D341Med (cell line): ENCODE measurements at regions not wholly inside any gene's neighbourhood (a gene's known extent, or its start where the extent isn't known, plus 50 kb on each side); places are given as distances from the start of the nearest gene placed in this dataset.
"Not testable (repeated sequence)": the region's sequence is repeated elsewhere in the genome, so short reads cannot be mapped to it uniquely, and the experiment has no call there.

Experiments
- DNase-seq: peaks from one replicate; pipeline ENCODE4 v3.0.0; 2012; ENCODE audit warnings: low spot score

GRCh38 chr13:84749126-84749525, 866.9 kb upstream of the SLITRK1 start:
- DNase-seq = no peak

DNA sequence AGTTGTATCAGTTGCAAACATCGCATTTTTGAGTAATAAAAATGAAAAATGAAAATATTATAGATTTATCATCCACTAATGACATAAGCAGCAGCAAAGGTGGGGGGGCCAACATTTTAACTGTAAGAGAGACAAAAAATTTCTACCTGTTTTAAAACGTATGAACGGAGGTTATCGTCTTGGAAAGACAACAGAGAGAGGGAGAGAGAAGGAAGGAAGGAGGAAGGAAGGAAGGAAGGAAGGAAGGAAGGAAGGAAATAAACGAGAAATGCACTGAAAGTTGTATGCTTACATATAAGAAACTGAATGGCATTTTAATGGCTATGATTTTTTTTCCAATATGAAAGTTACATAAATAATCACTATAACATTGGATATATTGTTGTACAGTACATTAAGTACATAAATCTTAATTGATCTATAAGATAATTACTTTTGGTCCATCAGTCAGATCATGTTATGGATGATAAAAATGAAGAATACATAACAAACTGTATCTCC, 862.8 kb upstream of the SLITRK1 start:
- DNase-seq = no peak

DNA sequence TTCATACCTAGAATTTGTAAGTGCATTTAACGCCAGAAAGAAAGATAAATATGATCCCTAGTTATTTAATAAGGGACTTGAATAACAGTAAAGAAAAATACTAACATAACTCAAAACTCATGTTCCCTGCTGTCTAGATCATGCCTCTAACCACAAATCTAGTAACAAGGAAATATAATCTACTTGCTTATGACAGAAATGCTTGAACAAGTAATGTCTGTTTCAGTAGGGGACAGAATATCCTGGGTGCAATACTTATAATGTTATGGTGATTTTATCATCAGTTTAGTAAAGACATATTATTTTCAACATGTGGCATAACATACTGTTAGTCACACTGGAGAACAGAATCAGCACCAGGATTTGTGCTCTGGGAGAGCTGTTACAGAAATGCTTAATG, 861.9 kb upstream of the SLITRK1 start:
- no peak for DNase-seq

GRCh38 chr13:84741253-84741652, 859.0 kb upstream of the SLITRK1 start:
- DNase-seq = no peak

- DNase-seq = no peak
Measured at GRCh38 chr13:84739021-84739420, 856.7 kb upstream of the SLITRK1 start.

DNA sequence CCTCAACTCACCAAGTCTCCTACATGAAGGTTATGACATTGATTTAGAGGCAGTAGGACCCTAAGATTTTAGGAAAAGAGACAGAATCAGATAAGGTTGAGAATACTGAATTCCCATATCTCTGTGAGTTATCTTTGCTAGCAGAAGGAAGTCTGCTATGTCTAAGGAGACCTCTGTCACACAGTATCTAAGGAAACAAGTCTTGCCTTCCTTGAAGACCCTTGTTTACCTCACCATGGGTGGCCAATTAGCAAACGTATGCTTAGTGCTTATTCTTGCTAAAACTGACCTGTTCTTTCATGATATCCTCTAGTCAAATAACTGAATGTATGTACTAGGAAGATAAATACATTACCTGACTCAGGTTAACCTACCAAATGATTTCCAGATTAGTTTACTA, 855.4 kb upstream of the SLITRK1 start:
- DNase-seq = no peak

- DNase-seq = no peak
Measured at GRCh38 chr13:84730376-84730775, 848.1 kb upstream of the SLITRK1 start.

DNA sequence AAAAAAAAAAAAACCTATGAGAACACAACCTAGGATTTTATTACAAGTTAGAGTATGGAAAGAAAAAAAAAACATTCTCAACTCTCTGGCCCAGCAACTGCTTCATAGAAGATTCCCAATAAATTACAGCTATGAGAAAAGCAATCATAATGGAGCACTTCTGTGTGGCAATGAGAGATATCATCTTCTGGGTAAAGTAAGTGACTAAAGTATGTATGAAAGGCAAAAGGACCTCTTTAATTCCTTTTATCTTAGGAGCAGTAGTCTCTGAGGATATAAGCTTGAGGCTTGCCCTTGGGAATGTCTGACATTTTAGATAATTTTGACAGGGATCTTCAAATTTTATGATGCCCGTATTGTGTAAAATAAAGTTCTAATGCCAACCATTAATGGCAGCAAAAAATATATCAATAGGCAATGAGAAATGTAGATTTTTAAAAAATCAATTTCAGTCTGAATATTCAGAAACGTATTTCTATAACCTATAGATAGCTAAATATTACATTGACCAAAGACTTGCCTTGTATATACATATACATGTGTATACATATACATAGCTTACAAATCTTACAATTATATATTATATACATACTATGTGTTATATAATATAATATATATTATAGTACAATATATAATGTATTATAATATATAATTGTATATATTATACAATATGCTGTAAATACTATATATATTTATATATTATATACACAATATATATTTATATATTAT, 823.9 kb upstream of the SLITRK1 start:
- no peak for DNase-seq

DNA sequence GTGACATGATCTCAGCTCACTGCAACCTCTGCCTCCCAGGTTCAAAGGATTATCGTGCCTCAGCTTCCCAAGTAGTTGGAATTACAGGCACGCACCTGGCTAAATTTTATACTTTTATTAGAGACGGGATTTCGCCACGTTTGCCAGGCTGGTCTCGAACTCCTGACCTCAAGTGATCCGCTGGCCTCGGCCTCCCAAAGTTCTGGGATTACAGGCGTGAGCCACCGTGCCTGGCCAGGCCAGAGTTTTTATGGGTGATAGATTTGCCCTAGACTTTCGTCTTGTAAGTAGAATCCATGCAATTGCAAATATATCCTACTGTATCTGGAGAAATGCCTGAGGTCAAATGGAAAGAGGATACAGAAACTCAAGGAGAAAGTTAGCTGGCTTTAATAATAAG, 819.9 kb upstream of the SLITRK1 start:
- no peak for DNase-seq

GRCh38 chr13:84697591-84697990, 815.3 kb upstream of the SLITRK1 start:
- not testable (repeated sequence) for DNase-seq

DNA sequence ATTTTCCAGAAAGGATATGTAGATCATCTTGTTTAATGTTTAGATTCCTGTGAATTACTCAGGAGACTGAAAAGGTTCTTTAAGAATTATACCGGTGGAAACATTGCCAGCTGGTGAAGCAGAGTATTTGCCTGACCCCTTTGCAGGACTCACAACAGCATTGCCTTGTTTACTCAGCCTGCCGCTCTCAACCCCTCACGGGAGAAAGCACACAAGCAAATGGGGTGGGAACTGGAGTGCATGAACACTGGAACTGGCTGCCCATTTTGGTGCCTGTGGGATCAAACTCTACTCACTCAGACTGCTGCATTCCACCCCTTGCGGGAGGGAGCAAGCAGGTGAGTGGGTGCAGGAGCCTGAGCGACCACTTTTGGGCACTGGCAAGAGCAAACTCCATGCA, 804.7 kb upstream of the SLITRK1 start:
- DNase-seq = no peak

- no peak for DNase-seq
Measured at GRCh38 chr13:84686458-84686857, 804.2 kb upstream of the SLITRK1 start.

DNA sequence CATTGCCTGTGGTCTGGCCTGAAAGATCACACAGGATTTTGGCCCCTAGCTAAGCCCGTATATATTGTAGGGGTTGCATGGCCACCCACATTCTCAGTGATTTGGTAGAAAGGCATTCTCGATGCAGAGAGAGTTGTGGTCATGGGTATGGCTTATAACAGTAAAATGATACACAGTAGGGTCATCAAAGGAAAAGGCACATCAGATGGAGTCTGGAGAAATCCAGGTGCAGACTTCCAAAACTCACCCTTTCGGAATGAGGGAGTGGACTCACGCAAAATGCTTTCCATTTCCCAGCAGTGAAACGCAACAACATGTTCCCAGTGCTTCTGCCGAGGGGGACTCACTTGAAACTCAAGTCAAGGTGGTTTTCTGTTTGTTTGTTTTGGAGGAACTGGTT, 802.5 kb upstream of the SLITRK1 start:
- no peak for DNase-seq

DNA sequence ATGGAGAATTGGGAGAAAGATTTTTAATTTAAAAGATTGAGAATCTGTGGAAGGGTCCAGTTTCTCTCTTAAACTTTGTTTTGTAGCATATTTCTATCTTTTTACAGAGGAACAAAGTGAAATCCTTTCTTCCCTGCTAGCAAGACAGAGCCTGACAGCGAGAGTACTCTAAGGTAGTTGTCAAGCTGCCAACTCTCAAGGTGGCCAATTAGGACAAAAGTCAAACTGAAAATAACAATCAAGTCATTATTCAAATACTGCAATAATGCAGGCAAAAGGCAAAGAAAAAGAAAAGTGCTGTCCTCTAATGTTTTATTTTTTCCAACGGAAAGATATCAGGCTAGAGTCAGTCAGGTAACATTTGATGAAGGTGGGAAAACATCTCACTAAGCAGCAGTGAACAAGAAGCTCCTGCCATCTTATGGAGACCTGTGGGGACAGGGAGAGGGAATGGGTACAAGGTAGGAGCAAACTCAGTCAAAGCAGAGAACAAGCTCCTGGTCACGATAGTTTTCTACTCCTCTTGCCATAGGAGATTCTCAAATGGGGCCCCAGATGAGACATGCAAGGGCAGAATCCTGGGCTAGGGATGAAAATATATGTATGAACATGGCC, 801.9 kb upstream of the SLITRK1 start:
- DNase-seq = no peak

- no peak for DNase-seq
Measured at GRCh38 chr13:84683448-84683847, 801.2 kb upstream of the SLITRK1 start.

DNA sequence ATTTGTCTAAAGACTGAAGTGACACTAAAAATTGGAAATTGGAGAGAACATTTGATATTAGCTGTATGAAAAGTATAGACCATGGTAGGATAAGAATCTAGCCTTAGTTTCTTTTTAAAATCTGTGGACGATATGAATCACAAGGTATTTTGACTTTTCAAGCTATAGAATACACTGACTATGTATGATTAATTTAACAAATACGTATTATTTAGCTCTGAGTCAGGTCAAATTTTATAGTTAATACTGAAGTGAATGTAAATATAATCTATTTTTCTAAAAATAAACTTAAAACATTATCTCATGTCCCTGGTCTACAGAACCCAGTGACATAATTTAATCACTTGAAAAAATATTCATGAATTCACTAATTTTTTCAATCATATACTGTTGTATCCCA, 795.6 kb upstream of the SLITRK1 start:
- DNase-seq = no peak

DNA sequence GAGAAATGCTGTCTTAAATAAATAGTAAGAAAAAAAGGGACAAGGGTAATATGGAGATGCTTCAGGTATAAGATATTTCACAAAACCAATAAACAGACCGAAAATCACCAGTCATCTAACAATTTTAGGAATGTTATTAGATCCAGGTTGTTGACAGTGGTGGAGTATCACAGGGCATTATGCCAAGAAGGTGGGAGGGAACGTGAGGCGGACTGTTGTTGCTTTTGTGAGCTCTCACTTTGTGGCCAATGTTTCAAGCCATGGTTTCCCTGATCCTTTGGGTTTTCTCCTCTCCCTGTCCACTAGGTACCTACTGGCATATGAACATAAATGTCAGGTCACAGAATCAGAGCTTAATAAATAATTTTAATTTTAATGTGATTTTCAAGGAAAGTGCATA, 790.3 kb upstream of the SLITRK1 start:
- no peak for DNase-seq

DNA sequence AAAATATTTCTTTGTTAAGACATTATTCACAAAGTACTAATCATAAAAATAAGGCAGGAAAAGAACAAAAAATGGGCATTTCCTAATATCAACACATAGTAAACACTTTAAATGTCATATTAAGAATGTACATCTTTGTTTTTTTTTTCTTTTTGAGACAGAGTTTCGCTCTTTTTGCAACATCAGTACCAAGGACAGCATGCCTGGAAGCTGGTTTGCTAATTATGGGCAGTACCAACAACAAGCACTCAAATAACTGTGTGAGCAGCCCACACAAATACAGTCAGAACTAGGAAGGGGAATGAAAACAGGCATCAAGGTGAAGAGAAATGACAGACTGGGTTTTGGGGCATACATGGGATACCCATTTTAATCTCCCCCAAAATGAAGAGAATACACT, 788.0 kb upstream of the SLITRK1 start:
- no peak for DNase-seq

GRCh38 chr13:84668637-84669036, 786.4 kb upstream of the SLITRK1 start:
- no peak for DNase-seq

DNA sequence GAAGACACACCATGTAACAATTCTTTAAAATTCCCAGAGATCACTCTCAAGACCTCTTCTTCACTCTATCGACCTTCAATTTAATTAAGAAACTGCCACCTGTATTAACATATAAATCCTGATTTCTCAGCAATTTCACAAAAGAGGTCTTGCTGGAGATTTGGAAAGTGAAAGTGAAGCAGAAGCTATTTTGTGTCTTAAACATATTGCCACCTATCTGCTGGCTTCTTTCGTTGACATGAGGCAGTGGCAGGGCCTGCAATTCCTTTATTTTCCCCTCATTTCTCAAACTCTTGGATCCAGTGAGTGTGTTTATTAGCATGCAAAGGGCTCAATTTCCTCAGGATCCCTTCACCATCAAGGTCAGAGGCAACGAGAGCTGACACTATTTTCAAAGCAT, 780.2 kb upstream of the SLITRK1 start:
- no peak for DNase-seq

GRCh38 chr13:84661718-84662117, 779.4 kb upstream of the SLITRK1 start:
- DNase-seq = no peak

DNA sequence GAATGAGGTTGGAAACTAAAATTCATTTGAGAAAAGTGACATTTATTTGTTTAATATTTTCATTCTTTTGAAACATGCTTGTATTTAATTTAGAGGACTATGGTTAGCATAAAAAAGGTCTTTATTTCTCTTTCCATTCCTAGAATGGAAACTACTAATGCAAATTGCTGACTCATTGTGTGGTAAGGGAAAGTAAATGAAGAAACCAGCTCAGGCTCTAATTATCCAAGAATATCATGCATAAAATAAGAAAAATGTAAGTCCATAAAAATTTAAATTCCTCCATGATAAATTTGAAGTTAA, 777.0 kb upstream of the SLITRK1 start:
- DNase-seq = no peak

GRCh38 chr13:84658491-84659358, 776.5 kb upstream of the SLITRK1 start:
- no peak for DNase-seq
